HFFc6 (cell line): ENCODE measurements at regions not wholly inside any gene's neighbourhood (a gene's known extent, or its start where the extent isn't known, plus 50 kb on each side); places are given as distances from the start of the nearest gene placed in this dataset.

Experiments used
- DNase-seq: peaks from one replicate; pipeline ENCODE4 v3.0.0-alpha.2; 2018
- H3K27ac Mint-ChIP-seq: 2 replicates; pipeline ENCODE4 v1.8.0; 2020; ENCODE audit warnings: mild to moderate bottlenecking, mixed read lengths
- H3K27me3 Mint-ChIP-seq: 2 replicates; pipeline ENCODE4 v1.8.0; 2021; ENCODE audit warnings: mild to moderate bottlenecking, moderate library complexity, mixed read lengths; ENCODE audit not compliant: insufficient read depth
- H3K36me3 Mint-ChIP-seq: 2 replicates; pipeline ENCODE4 v1.8.0; 2021; ENCODE audit warnings: low read depth, mixed read lengths
- H3K4me1 Mint-ChIP-seq: 2 replicates; pipeline ENCODE4 v1.8.0; 2020; ENCODE audit warnings: low read depth, mixed read lengths
- H3K4me3 Mint-ChIP-seq: 2 replicates; pipeline ENCODE4 v1.8.0; 2020; ENCODE audit warnings: mild to moderate bottlenecking, moderate library complexity, mixed read lengths
- H3K9me3 Mint-ChIP-seq: 2 replicates; pipeline ENCODE4 v1.8.0; 2020; ENCODE audit warnings: mild to moderate bottlenecking, mixed read lengths
- CTCF ChIP-seq: fragments of 200-600 bp; sonication (generic); IDR thresholded peaks from 2 replicates; pipeline ENCODE4 v1.5.0; 2021; ENCODE audit warnings: antibody characterized with exemption, mild to moderate bottlenecking

GRCh38 chr9:115169003-115169402 is 51.0 kb upstream of the TNC start:
- Mint-ChIP-seq H3K27me3 (no peaks in the 10 kb centered on the region; the same call in 1 of the 2 replicates), H3K4me1 (peaks cover 67% of the 10 kb centered on the region), H3K36me3 (peaks cover 10% of the 10 kb centered on the region; the same call in 1 of the 2 replicates), H3K27ac (no peak overlapping the region), H3K4me3 (no peak overlapping the region), H3K9me3 (no peaks in the 10 kb centered on the region)
- no peak for TF ChIP-seq CTCF
- DNase-seq, result no peak

- peaks cover 7% of the 10 kb centered on the region; the same call in 1 of the 2 replicates for H3K36me3 Mint-ChIP-seq
- peak; percentile 45 for DNase-seq
- H3K4me3 Mint-ChIP-seq, result no peak overlapping the region
- no peaks in the 10 kb centered on the region for H3K9me3 Mint-ChIP-seq
- H3K27ac Mint-ChIP-seq, result peak overlapping the region; percentile 47
- peak; percentile 29 for TF ChIP-seq CTCF
- peaks cover 52% of the 10 kb centered on the region for H3K4me1 Mint-ChIP-seq
- H3K27me3 Mint-ChIP-seq, result no peaks in the 10 kb centered on the region; the same call in 1 of the 2 replicates
Measured at GRCh38 chr9:115170358-115171073, 52.6 kb upstream of the TNC start.

GRCh38 chr9:115171921-115172388 is 54.0 kb upstream of the TNC start:
- no peaks in the 10 kb centered on the region for H3K9me3 Mint-ChIP-seq

GRCh38 chr9:115182264-115182663 is 64.3 kb upstream of the TNC start:
- Mint-ChIP-seq H3K9me3 (no peaks in the 10 kb centered on the region), H3K27me3 (no peaks in the 10 kb centered on the region), H3K4me1 (no peaks in the 10 kb centered on the region), H3K27ac (no peak overlapping the region), H3K36me3 (no peaks in the 10 kb centered on the region), H3K4me3 (no peak overlapping the region)
- no peak for TF ChIP-seq CTCF
- no peak for DNase-seq

More at GRCh38 chr9:115171921-115172388, 54.0 kb upstream of the TNC start:
- H3K4me1 Mint-ChIP-seq, result peaks cover 38% of the 10 kb centered on the region
- H3K4me3 Mint-ChIP-seq, result no peak overlapping the region
- no peak overlapping the region for H3K27ac Mint-ChIP-seq
- no peaks in the 10 kb centered on the region for H3K36me3 Mint-ChIP-seq
- no peak for TF ChIP-seq CTCF
- no peaks in the 10 kb centered on the region; the same call in 1 of the 2 replicates for H3K27me3 Mint-ChIP-seq
- no peak for DNase-seq

- H3K4me3 Mint-ChIP-seq, result no peak overlapping the region
- no peak for DNase-seq
- no peaks in the 10 kb centered on the region for H3K4me1 Mint-ChIP-seq
- H3K27ac Mint-ChIP-seq, result no peak overlapping the region
- TF ChIP-seq CTCF, result no peak
- no peaks in the 10 kb centered on the region for H3K27me3 Mint-ChIP-seq
- H3K9me3 Mint-ChIP-seq, result no peaks in the 10 kb centered on the region
- H3K36me3 Mint-ChIP-seq, result no peaks in the 10 kb centered on the region
Measured at GRCh38 chr9:115183436-115183835, 65.5 kb upstream of the TNC start.
